Activated CD8-positive, alpha-beta memory T cell treated with anti-CD3 and anti-CD28 coated beads for 1 hour (primary cell): ENCODE measurements at regions not wholly inside any gene's neighbourhood (a gene's known extent, or its start where the extent isn't known, plus 50 kb on each side); places are given as distances from the start of the nearest gene placed in this dataset.

Source experiments
- DNase-seq, 2 donors: peaks; one replicate each; pipeline ENCODE4 v3.0.0-alpha.2; 2020; ENCODE audit warnings: low read depth in 1 of 2; ENCODE audit errors: extremely low read depth in 1 of 2

GRCh38 chr20:56952258-56953047, 314.0 kb downstream of the BMP7 start:
- no peak for DNase-seq

DNA sequence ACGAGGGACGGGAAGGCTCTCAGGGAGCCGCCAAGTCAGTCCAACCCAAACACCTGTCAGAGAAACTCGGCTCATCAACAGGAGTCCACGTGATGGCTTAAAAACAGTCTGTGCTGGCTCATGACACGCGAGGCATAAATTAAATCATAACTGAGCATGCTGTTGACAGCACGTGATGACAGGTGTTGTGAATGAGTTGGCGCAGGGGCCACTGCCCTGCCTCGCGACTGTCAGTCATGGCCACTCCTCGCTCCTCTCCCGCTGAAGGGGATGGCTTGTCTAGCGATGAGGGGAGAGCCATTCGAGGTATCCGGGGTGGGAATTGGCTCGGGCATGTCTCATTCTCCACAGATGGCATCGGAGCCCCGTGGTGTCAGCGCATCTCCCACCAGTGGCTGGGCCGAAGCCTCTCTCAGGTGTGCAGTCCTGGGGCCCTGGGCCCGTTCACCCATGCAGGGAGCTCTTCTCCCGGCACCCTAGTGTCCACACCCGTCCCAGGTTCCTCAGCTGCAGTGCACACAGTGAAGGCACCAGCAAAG, 313.3 kb downstream of the BMP7 start:
- no peak for DNase-seq

- DNase-seq, result no peak
Observed at GRCh38 chr20:56954797-56955196, 311.6 kb downstream of the BMP7 start.

DNA sequence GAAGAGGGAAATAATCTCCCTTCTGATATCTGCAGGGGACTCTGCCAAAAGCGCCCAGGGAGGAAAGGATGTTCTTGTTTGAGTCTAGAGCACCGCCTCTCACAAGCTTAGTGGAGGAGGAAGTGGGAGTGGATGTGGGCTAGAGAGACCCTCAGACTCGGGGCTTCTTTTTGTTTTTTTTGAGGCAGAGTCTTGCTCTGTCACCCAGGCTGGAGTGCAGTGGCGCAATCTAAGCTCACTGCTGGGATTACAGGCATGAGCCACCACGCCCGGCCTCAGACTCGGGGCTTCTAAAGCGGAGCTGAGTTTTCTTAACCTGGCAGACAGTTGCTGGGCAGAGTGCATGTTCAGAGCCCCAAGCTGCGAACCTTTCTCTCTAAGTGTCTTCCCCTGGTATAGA, 310.8 kb downstream of the BMP7 start:
- no peak for DNase-seq

DNA sequence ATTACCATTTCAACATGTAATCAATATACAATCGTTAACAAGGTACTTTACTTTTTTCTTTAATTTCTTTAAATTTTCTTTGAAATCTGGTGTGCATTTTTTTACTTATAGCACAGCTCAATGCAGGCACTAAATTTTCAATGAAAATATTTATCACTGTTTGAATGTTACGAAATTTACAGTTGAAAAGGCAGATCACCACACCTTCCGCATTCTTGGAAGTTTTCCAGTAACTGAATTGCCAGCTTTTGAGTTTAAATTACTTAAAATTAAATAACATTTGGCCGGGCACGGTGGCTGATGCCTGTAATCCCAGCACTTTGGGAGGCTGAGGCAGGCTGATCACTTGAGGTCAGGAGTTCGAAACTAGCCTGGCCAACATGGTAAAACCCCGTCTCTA, 309.9 kb downstream of the BMP7 start:
- no peak for DNase-seq

- no peak for DNase-seq
Observed at GRCh38 chr20:56957737-56958553, 308.5 kb downstream of the BMP7 start.

- no peak for DNase-seq
Observed at GRCh38 chr20:56964901-56965300, 301.5 kb downstream of the BMP7 start.

DNA sequence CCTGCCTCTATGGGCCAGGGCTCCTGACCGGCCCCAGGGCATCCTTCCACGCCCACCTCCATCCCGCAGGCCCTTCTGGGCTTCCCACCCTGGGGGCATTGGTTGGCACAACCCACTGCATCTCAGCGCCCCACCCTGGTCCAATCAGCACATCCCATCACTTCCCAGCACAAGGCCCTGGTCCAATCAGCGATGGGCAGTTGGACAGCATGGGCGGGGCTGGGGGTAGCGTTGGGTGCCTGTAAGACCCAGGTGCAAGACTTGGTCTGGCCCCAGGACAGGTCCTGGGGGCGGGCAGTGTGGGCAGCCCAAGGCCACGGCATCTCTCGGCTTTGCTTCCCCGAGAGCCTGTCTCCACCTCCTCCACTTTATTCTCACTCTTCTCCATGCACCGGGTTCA, 298.5 kb downstream of the BMP7 start:
- DNase-seq, result no peak

DNA sequence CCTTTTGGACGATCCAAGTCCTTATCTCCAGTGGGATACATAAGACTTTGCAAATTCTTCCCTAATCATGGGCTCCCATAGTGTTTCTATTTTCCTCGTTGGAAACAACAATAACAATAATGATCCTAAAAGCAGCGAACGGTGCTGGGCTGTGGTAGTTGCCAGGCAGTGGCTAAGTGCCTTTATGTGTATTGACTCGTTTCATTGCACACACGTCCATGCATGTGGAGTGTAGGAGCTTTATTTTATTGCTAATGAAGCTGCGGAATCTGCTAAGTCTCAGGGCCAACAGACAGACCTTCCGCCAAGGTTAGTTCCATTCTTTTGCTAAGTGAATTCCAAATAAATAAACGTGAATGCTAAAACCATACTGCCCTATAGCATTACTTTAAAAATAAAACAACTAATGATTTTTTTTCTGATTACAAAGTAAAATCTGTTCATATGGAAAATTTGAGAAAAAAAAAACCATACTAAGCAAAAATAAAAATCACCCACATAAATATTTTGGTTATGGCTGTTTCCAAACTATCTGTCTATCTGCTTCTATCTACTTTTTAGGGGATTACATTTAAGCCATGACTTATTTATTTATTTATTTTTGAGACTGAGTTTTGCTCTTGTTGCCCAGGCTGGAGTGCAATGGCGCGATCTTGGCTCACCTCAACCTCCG, 297.9 kb downstream of the BMP7 start:
- DNase-seq, result no peak

- no peak for DNase-seq
Observed at GRCh38 chr20:56974499-56975250, 291.8 kb downstream of the BMP7 start.

- DNase-seq, result no peak
Observed at GRCh38 chr20:56975838-56976237, 290.6 kb downstream of the BMP7 start.

DNA sequence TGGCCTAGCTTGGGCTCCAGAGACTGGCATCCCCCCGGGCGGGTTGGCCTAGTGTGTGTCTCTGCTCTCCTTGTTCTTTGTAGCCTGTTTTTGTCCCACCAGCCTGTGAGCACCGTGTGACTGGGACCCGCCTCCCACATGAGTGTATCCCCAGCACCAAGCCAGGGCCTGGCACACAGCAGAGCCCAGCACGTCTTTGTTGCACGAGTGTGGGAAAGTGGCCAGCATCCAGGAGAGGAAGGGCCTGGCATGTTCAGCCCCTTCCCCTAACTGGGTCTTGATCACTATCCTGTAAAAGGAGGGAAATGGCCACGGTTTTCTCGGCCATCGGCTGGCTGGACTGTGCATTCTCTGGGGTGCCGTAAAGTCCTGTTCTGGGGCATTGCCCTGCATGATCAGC, 290.1 kb downstream of the BMP7 start:
- no peak for DNase-seq

DNA sequence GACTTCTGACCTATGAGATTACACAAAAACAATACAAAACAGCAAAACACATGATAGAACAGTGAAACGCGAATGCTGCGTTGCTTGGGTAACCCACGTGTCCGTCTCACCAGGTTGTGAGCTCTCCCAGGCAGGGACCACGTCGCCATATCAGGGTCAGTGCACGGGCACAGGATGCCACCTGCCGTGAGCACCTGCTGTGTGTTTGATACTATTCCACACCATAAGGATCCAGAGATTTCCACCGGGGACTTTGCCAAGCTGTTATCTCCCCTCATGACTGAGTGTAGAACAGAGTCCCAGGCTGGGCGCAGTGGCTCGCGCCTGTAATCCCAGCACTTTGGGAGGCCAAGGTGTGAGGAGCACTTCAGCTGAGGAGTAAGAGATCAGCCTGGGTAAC, 288.0 kb downstream of the BMP7 start:
- no peak for DNase-seq

DNA sequence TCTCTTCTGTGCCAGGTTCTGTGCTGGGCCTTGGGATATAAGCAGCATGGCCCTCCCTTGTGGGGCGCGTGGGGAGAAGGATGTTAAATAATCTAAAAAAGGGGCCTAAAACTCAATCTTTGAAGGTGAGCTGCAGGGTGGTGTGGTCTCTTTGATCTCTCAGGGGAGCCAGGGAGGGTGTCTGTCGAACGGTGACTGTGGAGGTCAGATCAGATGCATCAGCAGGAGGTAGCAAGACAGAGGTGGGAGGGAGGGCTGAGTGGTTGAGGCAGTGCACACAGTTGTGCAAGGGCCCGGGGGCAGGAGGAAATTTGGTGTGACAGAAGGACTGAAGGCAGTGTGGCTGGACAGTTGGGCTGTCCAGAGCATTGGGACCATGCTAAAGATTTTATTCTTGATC, 287.3 kb downstream of the BMP7 start:
- no peak for DNase-seq

DNA sequence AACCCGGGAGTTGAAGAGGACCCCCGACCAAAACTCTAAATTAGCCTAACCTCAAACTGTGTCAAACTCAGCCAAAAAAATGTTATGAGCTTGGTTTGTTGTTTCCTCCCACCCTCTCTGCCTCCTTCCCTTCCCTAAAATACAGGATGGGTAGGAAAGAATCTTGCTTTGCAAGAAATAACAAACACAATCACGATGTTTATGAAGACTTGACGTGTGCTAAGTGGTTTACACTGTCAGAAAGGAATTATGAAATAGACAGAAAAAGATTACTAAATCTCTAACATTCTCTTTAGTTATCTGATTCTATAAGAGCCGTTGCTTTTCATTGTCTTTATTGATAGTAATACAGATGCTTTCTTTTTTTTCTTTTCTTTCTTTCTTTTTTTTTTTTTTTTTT, 285.1 kb downstream of the BMP7 start:
- no peak for DNase-seq

GRCh38 chr20:56983813-56984212, 282.6 kb downstream of the BMP7 start:
- no peak for DNase-seq

- no peak for DNase-seq
Observed at GRCh38 chr20:56985066-56985685, 281.3 kb downstream of the BMP7 start.

- no peak for DNase-seq
Observed at GRCh38 chr20:56986476-56986875, 280.0 kb downstream of the BMP7 start.

GRCh38 chr20:56986931-56987720, 279.3 kb downstream of the BMP7 start:
- DNase-seq, result no peak

DNA sequence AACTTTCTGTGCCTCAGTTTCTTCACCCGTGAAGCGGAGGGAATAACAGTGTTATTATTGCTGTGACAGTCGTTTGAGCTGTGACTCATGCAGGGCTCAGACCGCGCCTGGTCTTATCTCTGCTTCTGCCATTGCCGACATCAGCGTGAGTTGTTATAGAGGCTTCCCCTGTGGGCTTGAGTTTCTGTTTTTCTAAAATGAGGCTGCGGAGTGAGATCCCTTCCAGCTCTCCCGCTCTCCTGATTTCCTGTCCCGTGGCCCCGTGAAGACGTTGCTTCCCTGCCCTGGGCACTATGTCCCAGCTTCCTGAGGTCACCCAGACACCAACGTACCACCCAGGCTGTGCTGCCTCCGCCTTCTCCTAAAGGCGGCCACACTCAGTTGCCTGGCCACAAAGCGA, 278.5 kb downstream of the BMP7 start:
- DNase-seq, result no peak
